ENCODE measurements at regions not wholly inside any gene's neighbourhood (a gene's known extent, or its start where the extent isn't known, plus 50 kb on each side); places are given as distances from the start of the nearest gene placed in this dataset.
A peak's percentile ranks its signal among the peaks of the same experiment; 100 is the strongest.

DNA sequence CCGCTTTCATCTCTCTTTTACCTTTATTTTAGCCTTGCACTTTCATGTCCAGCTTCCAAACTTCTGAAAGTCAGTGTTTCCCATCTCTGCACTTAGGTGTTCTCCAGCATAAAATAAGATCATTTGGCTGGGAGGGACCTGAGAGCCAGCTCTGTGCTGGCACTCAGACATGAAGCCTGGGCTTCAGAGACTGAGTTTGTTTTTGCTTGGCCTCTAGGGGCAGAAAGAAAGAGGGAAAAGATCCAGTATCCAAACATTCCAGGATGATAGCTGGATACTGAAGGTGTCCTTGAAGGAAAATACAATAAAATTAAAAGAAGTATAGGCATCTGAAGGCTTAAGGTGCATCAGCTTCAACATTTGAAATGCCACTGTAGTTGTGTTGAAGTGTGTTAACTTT is 202.4 kb upstream of the ZIC3 start:
- Histone ChIP-seq H3K36me3 (no peaks in the 10 kb centered on the region), H3K4me3 (no peak overlapping the region), H3K4me1 (no peaks in the 10 kb centered on the region), H3K9me3 (ENCODE audit: low read depth) (no peaks in the 10 kb centered on the region), H3K4me2 (no peak overlapping the region), H3K79me2 (ENCODE audit: low read depth) (no peaks in the 10 kb centered on the region), H4K20me1 (ENCODE audit: low read depth) (no peaks in the 10 kb centered on the region), H3F3A (ENCODE audit: low read depth) (no peaks in the 10 kb centered on the region), H3K27me3 (no peaks in the 10 kb centered on the region), H3K9ac (no peak overlapping the region), H3K27ac (no peak overlapping the region), H2AFZ (replicated peaks) (no peak overlapping the region)
- no peak overlapping the region for H3K4me3 Mint-ChIP-seq
- peaks cover 19% of the 10 kb centered on the region for H3K36me3 Mint-ChIP-seq
- TF ChIP-seq CTCF (IDR thresholded peaks at IDR 0.05) (peak; percentile 28), EZH2 (IDR thresholded peaks at IDR 0.05) (no peak)
- peaks cover 4% of the 10 kb centered on the region for H3K27me3 Mint-ChIP-seq (ENCODE audit: insufficient read depth, low read depth)
- peaks cover 39% of the 10 kb centered on the region for H3K4me1 Mint-ChIP-seq
- no peak overlapping the region for H3K27ac Mint-ChIP-seq
- peak; percentile 2 for DNase-seq (ENCODE audit: low spot score)
- no peaks in the 10 kb centered on the region for H3K9me3 Mint-ChIP-seq

DNA sequence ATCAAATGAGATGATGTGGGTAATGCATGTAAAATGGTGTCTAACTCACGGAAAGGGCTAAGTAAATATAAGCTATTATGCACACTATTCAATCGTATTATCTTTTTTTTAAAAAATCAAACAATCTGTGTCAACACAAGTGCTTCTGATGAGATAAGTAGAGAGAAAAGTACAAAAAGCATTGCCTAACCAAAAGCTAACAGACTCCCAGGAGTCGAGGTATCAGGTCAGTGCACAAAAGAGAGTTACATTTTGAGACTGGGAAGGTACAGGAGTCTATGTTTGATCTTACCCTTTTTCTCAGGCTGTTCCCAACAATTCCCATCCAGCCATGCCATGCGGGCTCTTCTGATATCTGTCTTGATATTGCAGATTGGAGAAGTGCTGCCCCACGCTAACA is 203.3 kb upstream of the ZIC3 start:
- Mint-ChIP-seq H3K9me3 (no peaks in the 10 kb centered on the region), H3K36me3 (peaks cover 19% of the 10 kb centered on the region), H3K27me3 (ENCODE audit: insufficient read depth, low read depth) (peaks cover 4% of the 10 kb centered on the region), H3K4me1 (peaks cover 39% of the 10 kb centered on the region), H3K4me3 (no peak overlapping the region), H3K27ac (no peak overlapping the region)
- no peak overlapping the region for H3K27ac ChIP-seq
- H3K4me2 ChIP-seq, result no peak overlapping the region
- TF ChIP-seq EZH2 (IDR thresholded peaks at IDR 0.05), result no peak
- TF ChIP-seq CTCF (IDR thresholded peaks at IDR 0.05), result no peak
- TF ChIP-seq EZH2phosphoT487 (IDR thresholded peaks at IDR 0.05), result no peak
- H3K9ac ChIP-seq, result no peak overlapping the region
- no peak for DNase-seq (ENCODE audit: low spot score)
- H3K79me2 ChIP-seq (ENCODE audit: low read depth), result no peaks in the 10 kb centered on the region
- H3K9me3 ChIP-seq (ENCODE audit: low read depth), result no peaks in the 10 kb centered on the region
- no peak overlapping the region for H2AFZ ChIP-seq (replicated peaks)
- no peaks in the 10 kb centered on the region for H3K36me3 ChIP-seq
- no peaks in the 10 kb centered on the region for H3K27me3 ChIP-seq
- no peaks in the 10 kb centered on the region for H3K4me1 ChIP-seq
- H4K20me1 ChIP-seq (ENCODE audit: low read depth), result no peaks in the 10 kb centered on the region
- no peak overlapping the region for H3K4me3 ChIP-seq
- no peaks in the 10 kb centered on the region for H3F3A ChIP-seq (ENCODE audit: low read depth)

DNA sequence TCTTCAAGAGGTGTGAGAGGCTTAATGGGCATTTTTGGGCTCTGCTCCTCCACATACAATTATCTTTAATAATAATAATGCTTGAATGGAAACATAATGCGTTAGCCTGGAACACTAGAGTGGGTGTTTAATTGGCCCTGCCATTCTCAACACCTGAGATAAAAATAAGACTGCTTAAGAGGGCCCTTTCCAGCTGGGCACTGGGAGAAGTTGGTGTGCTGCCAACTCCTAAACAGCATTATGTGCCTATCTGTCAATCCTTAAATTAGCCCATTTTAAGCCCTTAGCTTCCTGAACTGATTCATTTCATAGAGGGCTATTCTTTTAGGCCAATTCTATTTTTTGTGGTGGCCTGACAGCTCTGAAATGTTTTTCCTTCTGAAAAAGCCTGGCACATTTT is 211.1 kb upstream of the ZIC3 start:
- Histone ChIP-seq H3K9ac (no peak overlapping the region), H3F3A (ENCODE audit: low read depth) (no peaks in the 10 kb centered on the region), H3K9me3 (ENCODE audit: low read depth) (no peaks in the 10 kb centered on the region), H3K27ac (no peak overlapping the region), H3K4me1 (no peaks in the 10 kb centered on the region), H3K27me3 (no peaks in the 10 kb centered on the region), H3K4me2 (no peak overlapping the region), H4K20me1 (ENCODE audit: low read depth) (no peaks in the 10 kb centered on the region), H3K79me2 (ENCODE audit: low read depth) (no peaks in the 10 kb centered on the region), H2AFZ (replicated peaks) (no peak overlapping the region), H3K36me3 (no peaks in the 10 kb centered on the region), H3K4me3 (no peak overlapping the region)
- Mint-ChIP-seq H3K9me3 (peaks cover 5% of the 10 kb centered on the region), H3K27me3 (ENCODE audit: insufficient read depth, low read depth) (no peaks in the 10 kb centered on the region), H3K4me3 (no peak overlapping the region), H3K27ac (no peak overlapping the region), H3K36me3 (peaks cover 25% of the 10 kb centered on the region), H3K4me1 (peaks cover 7% of the 10 kb centered on the region)
- TF ChIP-seq EZH2phosphoT487 (IDR thresholded peaks at IDR 0.05), result no peak
- no peak for TF ChIP-seq EZH2 (IDR thresholded peaks at IDR 0.05)
- TF ChIP-seq CTCF (IDR thresholded peaks at IDR 0.05), result no peak
- no peak for DNase-seq (ENCODE audit: low spot score)

DNA sequence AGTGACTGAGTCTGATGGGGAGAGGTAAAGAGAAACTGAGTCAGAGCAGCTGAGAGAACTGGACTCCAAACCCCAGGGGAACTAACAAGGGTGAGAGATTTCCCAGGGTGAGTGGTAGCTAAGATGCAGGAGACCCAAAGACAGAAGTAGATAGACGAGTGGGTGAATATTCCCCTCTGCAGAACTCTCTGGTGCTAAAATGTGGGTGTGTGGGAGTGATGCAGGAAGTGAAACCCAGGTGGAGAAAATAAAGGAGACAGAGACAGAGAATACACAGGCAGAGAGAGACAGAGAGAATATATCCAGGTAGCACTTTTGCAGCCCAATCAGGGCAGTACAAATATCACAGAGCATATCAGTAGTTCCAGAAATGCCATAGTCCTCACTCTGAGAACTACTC is 212.5 kb upstream of the ZIC3 start:
- Histone ChIP-seq H3K4me3 (no peak overlapping the region), H3K4me2 (no peak overlapping the region), H3K79me2 (ENCODE audit: low read depth) (no peaks in the 10 kb centered on the region), H3K27me3 (no peaks in the 10 kb centered on the region), H3K36me3 (no peaks in the 10 kb centered on the region), H2AFZ (replicated peaks) (no peak overlapping the region), H3K27ac (no peak overlapping the region), H3K9me3 (ENCODE audit: low read depth) (peaks cover 3% of the 10 kb centered on the region), H3K9ac (no peak overlapping the region), H4K20me1 (ENCODE audit: low read depth) (no peaks in the 10 kb centered on the region), H3F3A (ENCODE audit: low read depth) (no peaks in the 10 kb centered on the region), H3K4me1 (no peaks in the 10 kb centered on the region)
- DNase-seq (ENCODE audit: low spot score), result no peak
- Mint-ChIP-seq H3K4me3 (no peak overlapping the region), H3K4me1 (peaks cover 5% of the 10 kb centered on the region), H3K36me3 (peaks cover 28% of the 10 kb centered on the region), H3K27ac (no peak overlapping the region), H3K9me3 (peaks cover 11% of the 10 kb centered on the region), H3K27me3 (ENCODE audit: insufficient read depth, low read depth) (no peaks in the 10 kb centered on the region)
- no peak for TF ChIP-seq EZH2phosphoT487 (IDR thresholded peaks at IDR 0.05)
- no peak for TF ChIP-seq EZH2 (IDR thresholded peaks at IDR 0.05)
- TF ChIP-seq CTCF (IDR thresholded peaks at IDR 0.05), result no peak
